Breast epithelium (tissue), 3 donors: ENCODE measurements at regions not wholly inside any gene's neighbourhood (a gene's known extent, or its start where the extent isn't known, plus 50 kb on each side); places are given as distances from the start of the nearest gene placed in this dataset.

Experiments used
- POLR2A ChIP-seq: fragments of 450-650 bp; IDR thresholded peaks from one replicate; pipeline ENCODE4 v1.6.1; 2016; ENCODE audit warnings: antibody characterized with exemption, mild to moderate bottlenecking, moderate library complexity
- TF ChIP-seq, protein P1 (sequence below), 3 donors: fragments of 450-650 bp; IDR thresholded peaks; one replicate each; pipeline ENCODE4 v1.5.1; 2016 to 2017; ENCODE audit warnings: antibody characterized with exemption in 3 of 3, mild to moderate bottlenecking in 3 of 3, moderate library complexity in 3 of 3

DNA sequence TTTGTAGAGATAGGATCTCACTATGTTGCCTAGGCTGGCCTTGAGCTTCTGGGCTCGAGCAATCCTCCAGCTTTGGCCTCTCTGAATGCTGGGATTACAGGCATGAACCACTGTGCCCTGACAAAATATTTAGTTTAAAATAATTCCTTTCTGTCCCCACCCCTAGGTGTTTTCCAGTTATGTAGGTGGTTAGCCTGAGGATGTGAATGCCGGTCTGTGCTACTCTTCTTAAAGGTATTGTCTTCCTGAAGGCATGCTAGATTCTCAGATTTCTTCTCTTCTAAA, 56.7 kb upstream of the BASP1 start:
- no peak for TF ChIP-seq POLR2A
- TF ChIP-seq, protein P1, sequence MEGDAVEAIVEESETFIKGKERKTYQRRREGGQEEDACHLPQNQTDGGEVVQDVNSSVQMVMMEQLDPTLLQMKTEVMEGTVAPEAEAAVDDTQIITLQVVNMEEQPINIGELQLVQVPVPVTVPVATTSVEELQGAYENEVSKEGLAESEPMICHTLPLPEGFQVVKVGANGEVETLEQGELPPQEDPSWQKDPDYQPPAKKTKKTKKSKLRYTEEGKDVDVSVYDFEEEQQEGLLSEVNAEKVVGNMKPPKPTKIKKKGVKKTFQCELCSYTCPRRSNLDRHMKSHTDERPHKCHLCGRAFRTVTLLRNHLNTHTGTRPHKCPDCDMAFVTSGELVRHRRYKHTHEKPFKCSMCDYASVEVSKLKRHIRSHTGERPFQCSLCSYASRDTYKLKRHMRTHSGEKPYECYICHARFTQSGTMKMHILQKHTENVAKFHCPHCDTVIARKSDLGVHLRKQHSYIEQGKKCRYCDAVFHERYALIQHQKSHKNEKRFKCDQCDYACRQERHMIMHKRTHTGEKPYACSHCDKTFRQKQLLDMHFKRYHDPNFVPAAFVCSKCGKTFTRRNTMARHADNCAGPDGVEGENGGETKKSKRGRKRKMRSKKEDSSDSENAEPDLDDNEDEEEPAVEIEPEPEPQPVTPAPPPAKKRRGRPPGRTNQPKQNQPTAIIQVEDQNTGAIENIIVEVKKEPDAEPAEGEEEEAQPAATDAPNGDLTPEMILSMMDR (IDR thresholded peaks at IDR 0.05): no peak
